ENCODE measurements at regions not wholly inside any gene's neighbourhood (a gene's known extent, or its start where the extent isn't known, plus 50 kb on each side); places are given as distances from the start of the nearest gene placed in this dataset.

DNA sequence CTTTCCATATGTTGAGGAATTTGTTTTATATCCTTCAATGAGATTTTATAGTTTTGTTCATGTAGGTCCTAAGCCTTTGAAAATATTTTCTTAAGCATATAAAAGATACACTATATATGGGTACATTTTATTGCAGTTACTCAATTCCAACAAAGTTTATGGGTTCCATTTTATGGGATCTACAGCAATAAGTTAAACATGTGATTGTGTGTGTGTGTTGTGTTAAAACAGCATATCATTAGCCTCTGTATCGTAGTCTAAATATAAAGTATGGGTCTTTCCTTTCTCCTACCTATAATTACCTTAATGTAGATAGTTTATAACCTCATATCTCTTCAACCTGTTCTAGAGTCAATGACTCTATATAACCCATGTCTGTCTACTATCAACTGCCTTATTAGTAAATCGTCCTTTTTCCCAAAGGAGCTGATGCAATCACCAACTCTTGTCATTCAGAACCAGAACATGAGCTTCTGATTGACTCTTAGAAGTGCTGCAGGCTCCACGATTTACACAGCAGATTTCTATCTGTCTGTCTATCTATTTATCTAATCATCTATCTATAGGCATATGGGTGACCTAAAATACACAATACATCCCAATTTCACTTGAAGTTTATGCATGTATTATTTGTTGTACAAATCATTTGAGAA is 512.6 kb upstream of the CBLB start:
- H3K9me3 ChIP-seq (ENCODE audit: severe bottlenecking): no peaks in the 10 kb centered on the region
- H3K27ac ChIP-seq: no peak overlapping the region
- no peaks in the 10 kb centered on the region for H3K36me3 ChIP-seq
- no peak for DNase-seq
- H3K4me3 ChIP-seq (ENCODE audit: low read depth, low read length): no peak overlapping the region
- H3K27me3 ChIP-seq (ENCODE audit: insufficient read depth, low read depth, severe bottlenecking): no peaks in the 10 kb centered on the region
- TF ChIP-seq, protein P1, sequence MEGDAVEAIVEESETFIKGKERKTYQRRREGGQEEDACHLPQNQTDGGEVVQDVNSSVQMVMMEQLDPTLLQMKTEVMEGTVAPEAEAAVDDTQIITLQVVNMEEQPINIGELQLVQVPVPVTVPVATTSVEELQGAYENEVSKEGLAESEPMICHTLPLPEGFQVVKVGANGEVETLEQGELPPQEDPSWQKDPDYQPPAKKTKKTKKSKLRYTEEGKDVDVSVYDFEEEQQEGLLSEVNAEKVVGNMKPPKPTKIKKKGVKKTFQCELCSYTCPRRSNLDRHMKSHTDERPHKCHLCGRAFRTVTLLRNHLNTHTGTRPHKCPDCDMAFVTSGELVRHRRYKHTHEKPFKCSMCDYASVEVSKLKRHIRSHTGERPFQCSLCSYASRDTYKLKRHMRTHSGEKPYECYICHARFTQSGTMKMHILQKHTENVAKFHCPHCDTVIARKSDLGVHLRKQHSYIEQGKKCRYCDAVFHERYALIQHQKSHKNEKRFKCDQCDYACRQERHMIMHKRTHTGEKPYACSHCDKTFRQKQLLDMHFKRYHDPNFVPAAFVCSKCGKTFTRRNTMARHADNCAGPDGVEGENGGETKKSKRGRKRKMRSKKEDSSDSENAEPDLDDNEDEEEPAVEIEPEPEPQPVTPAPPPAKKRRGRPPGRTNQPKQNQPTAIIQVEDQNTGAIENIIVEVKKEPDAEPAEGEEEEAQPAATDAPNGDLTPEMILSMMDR (IDR thresholded peaks at IDR 0.05; ENCODE audit: low read depth, low read length): no peak

GRCh38 chr3:106381939-106382335 is 513.1 kb upstream of the CBLB start:
- H3K27me3 ChIP-seq (ENCODE audit: insufficient read depth, low read depth, severe bottlenecking): no peaks in the 10 kb centered on the region
- DNase-seq: no peak
- no peak overlapping the region for H3K27ac ChIP-seq

GRCh38 chr3:106386050-106386449 is 517.2 kb upstream of the CBLB start:
- Histone ChIP-seq H3K36me3 (no peaks in the 10 kb centered on the region), H3K27ac (no peak overlapping the region), H3K9me3 (ENCODE audit: severe bottlenecking) (no peaks in the 10 kb centered on the region), H3K4me3 (ENCODE audit: low read depth, low read length) (no peak overlapping the region), H3K27me3 (ENCODE audit: insufficient read depth, low read depth, severe bottlenecking) (no peaks in the 10 kb centered on the region)
- TF ChIP-seq, protein P1 (IDR thresholded peaks at IDR 0.05; ENCODE audit: low read depth, low read length): no peak
- DNase-seq: no peak

More at GRCh38 chr3:106381939-106382335, 513.1 kb upstream of the CBLB start:
- TF ChIP-seq, protein P1 (IDR thresholded peaks at IDR 0.05; ENCODE audit: low read depth, low read length): no peak
- Histone ChIP-seq H3K9me3 (ENCODE audit: severe bottlenecking) (no peaks in the 10 kb centered on the region), H3K36me3 (no peaks in the 10 kb centered on the region), H3K4me3 (ENCODE audit: low read depth, low read length) (no peak overlapping the region)

DNA sequence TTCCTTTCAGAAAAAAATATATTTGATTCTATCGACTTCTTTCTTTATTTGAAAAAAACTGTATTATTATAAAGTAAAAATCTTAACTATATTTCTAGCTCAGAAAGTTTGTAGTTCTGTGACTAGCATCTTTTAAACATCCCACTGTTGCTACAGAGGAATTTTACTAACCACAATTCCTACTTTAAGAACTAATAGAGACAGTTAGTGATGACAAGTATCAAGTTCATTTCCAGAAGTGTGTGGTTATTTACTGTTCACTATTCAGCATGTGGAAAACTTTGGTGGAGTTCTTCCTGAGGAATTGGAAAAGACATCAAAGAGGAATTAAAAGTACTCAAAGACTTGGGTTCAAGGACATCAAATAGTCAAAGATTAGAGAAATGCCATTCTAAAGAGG is 524.1 kb upstream of the CBLB start:
- TF ChIP-seq, protein P1 (IDR thresholded peaks at IDR 0.05; ENCODE audit: low read depth, low read length): no peak
- Histone ChIP-seq H3K36me3 (no peaks in the 10 kb centered on the region), H3K27ac (no peak overlapping the region), H3K27me3 (ENCODE audit: insufficient read depth, low read depth, severe bottlenecking) (no peaks in the 10 kb centered on the region), H3K9me3 (ENCODE audit: severe bottlenecking) (no peaks in the 10 kb centered on the region), H3K4me3 (ENCODE audit: low read depth, low read length) (no peak overlapping the region)
- no peak for DNase-seq

DNA sequence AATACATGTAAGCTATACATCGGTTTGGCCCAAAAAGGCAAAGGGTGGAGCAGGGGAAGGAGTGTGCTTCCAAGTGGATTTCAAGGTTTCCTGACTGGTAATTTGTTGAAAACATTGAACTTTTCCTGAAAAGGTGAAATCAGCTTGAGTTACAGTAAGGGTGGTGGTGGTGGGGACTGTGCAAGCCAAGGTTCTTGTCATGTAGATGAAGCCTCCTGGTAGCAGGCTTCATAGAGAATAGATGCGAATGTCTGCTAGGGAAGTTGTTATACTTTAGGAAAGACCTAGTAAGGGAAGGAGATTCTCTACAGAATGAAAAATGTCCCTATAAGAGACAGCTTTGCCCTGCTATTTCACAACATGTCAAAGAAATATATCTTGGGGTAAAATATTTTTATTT is 528.2 kb upstream of the CBLB start:
- Histone ChIP-seq H3K9me3 (ENCODE audit: severe bottlenecking) (no peaks in the 10 kb centered on the region), H3K4me3 (ENCODE audit: low read depth, low read length) (no peak overlapping the region), H3K27me3 (ENCODE audit: insufficient read depth, low read depth, severe bottlenecking) (no peaks in the 10 kb centered on the region), H3K36me3 (no peaks in the 10 kb centered on the region), H3K27ac (no peak overlapping the region)
- TF ChIP-seq, protein P1 (IDR thresholded peaks at IDR 0.05; ENCODE audit: low read depth, low read length): no peak
- DNase-seq: no peak
